IMR-90 (cell line): ENCODE measurements at regions not wholly inside any gene's neighbourhood (a gene's known extent, or its start where the extent isn't known, plus 50 kb on each side); places are given as distances from the start of the nearest gene placed in this dataset.

Source experiments
- CEBPB ChIP-seq: IDR thresholded peaks from 2 replicates; pipeline ENCODE4 v1.6.1; 2012; ENCODE audit warnings: low read depth, low read length, improper control_type of control experiment
- FOS ChIP-seq: fragments of 150-350 bp; IDR thresholded peaks from 2 replicates; pipeline ENCODE4 v1.6.1; 2016; ENCODE audit warnings: low read depth, low read length
- POLR2A ChIP-seq: IDR thresholded peaks from 2 replicates; pipeline ENCODE4 v1.6.1; 2012; ENCODE audit warnings: mild to moderate bottlenecking, low read depth, low read length
- SMC3 ChIP-seq: fragments of 150-350 bp; IDR thresholded peaks from 2 replicates; pipeline ENCODE4 v1.6.1; 2016; ENCODE audit warnings: low read depth, mild to moderate bottlenecking, antibody characterized with exemption, low read length, moderate library complexity
- TF ChIP-seq, protein P1 (sequence below): conservative IDR thresholded peaks from 2 replicates; pipeline ENCODE4 v1.5.1; 2012; ENCODE audit warnings: mild to moderate bottlenecking, low read depth, low read length, improper control_type of control experiment

DNA sequence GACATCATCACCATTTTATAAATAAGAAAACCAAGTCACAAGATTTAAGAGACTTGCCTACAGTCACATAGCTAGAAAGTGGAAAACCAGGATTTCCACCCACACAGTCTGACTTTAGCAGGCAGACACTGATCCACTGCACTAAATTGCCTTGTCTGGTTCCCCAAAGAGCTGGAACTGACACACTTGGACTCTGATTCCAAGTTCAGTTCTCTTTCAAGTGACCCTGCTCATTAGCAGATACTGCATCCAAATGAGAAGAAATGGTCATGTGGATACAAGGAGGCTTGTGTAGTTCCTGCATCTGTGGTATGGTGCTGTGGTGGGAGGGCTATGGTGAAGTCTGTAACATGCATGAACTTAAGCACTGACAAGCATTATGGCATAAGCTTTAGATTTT, 180.1 kb upstream of the MKLN1 start:
- no peak for TF ChIP-seq SMC3
- TF ChIP-seq POLR2A, result no peak
- TF ChIP-seq, protein P1, sequence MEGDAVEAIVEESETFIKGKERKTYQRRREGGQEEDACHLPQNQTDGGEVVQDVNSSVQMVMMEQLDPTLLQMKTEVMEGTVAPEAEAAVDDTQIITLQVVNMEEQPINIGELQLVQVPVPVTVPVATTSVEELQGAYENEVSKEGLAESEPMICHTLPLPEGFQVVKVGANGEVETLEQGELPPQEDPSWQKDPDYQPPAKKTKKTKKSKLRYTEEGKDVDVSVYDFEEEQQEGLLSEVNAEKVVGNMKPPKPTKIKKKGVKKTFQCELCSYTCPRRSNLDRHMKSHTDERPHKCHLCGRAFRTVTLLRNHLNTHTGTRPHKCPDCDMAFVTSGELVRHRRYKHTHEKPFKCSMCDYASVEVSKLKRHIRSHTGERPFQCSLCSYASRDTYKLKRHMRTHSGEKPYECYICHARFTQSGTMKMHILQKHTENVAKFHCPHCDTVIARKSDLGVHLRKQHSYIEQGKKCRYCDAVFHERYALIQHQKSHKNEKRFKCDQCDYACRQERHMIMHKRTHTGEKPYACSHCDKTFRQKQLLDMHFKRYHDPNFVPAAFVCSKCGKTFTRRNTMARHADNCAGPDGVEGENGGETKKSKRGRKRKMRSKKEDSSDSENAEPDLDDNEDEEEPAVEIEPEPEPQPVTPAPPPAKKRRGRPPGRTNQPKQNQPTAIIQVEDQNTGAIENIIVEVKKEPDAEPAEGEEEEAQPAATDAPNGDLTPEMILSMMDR, result no peak
- TF ChIP-seq FOS, result no peak
- TF ChIP-seq CEBPB, result no peak
